A549 (cell line): ENCODE measurements at regions not wholly inside any gene's neighbourhood (a gene's known extent, or its start where the extent isn't known, plus 50 kb on each side); places are given as distances from the start of the nearest gene placed in this dataset.
"Not testable (repeated sequence)": the region's sequence is repeated elsewhere in the genome, so short reads cannot be mapped to it uniquely, and the experiment has no call there.

Source experiments
- ATAC-seq, 2 experiments: fragments of 200-7000 bp in 1 of 2; fragments of >200 bp in 1 of 2; cut with Nextera tagmentation in 1 of 2; cut with Tn5 transposase in 1 of 2; 3 replicates each; pipeline versions ENCODE4 v1.8.0 to v1.9.1; 2018 to 2020; ENCODE audit warnings: mild to moderate bottlenecking in 1 of 2, moderate library complexity in 1 of 2
- CTCF ChIA-PET: fragments of 300-600 bp; sonication (Branson Sonifier 250); formaldehyde crosslinking; extraction: SDS; loops from one replicate; lab custom pipeline; 2021; ENCODE audit warnings: antibody characterized with exemption, inconsistent platforms; lab: Yijun Ruan, JAX
- POLR2A ChIA-PET: fragments of 350-600 bp; formaldehyde crosslinking; extraction: SDS; loops from one replicate; lab custom pipeline; 2021; ENCODE audit warnings: antibody characterized with exemption, inconsistent platforms; lab: Yijun Ruan, JAX
- DNase-seq, 2 experiments: peaks; one replicate each; pipeline versions ENCODE4 v3.0.0 to v3.0.0-alpha.2; 2011 to 2016; ENCODE audit warnings: low read depth in 1 of 2, low spot score in 1 of 2
- FAIRE-seq: peaks from 2 replicates; lab custom pipeline; 2011; peaks lifted over from hg19 to GRCh38; lab: Jason Lieb, UNC
- H3K27ac ChIP-seq, 2 experiments: fragments of >200 bp; sonication (Bioruptor Twin); formaldehyde crosslinking; 3 replicates each; pipeline ENCODE4 v1.5.1; 2016 to 2017
- H3K4me1 ChIP-seq: fragments of >200 bp; sonication (Bioruptor Twin); formaldehyde crosslinking; 3 replicates; pipeline ENCODE4 v1.6.1; 2016
- H3K4me2 ChIP-seq: fragments of >200 bp; sonication (Bioruptor Twin); formaldehyde crosslinking; 3 replicates; pipeline ENCODE4 v1.6.1; 2016
- H3K4me3 ChIP-seq: fragments of >200 bp; sonication (Bioruptor Twin); formaldehyde crosslinking; 3 replicates; pipeline ENCODE4 v1.5.1; 2016
- H3K9me3 ChIP-seq: fragments of >200 bp; sonication (Bioruptor Twin); formaldehyde crosslinking; 3 replicates; pipeline ENCODE4 v1.6.1; 2016
- POLR2A ChIP-seq: IDR thresholded peaks from 2 replicates; pipeline ENCODE4 v1.6.1; 2012; ENCODE audit warnings: mild to moderate bottlenecking, low read length
- REST ChIP-seq: fragments of 200-600 bp; sonication (generic); IDR thresholded peaks from 2 replicates; pipeline ENCODE4 v1.6.1; 2016; ENCODE audit warnings: antibody characterized with exemption, mild to moderate bottlenecking, moderate library complexity
- WGBS: methylation state at CpG from one replicate; pipeline ENCODE4 v1.1.6; 2017; ENCODE audit errors: missing lambda C conversion rate; 5-methylcytosine and 5-hydroxymethylcytosine counted together
- small RNA-seq, 6 experiments: library from RNA; depleted of rRNA; stranded (forward); fragments of <200 nt; gene quantifications; one replicate each; pipeline ENCODE3, GENCODE V24; 2012

DNA sequence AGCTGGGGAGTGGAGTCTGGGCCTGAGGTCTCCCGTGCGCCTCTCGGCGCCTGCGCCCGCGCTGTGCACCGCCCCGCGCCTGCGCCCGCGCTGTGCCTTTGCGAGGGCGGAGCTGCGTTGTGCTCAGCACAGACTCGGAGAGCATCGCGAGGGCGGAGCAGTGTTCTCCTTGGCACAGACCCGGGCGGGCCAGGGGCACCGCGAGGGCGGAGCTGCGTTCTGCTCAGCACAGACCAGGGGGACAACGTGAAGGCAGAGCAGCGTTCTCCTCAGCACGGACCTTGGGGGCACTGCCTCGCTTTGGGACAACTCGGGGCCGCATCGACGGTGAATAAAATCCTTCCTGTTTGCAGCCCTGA lies 2968.4 kb downstream of the RPIA start:
- ATAC-seq: peak; percentile 100
- CTCF ChIA-PET: not testable (repeated sequence)

DNA sequence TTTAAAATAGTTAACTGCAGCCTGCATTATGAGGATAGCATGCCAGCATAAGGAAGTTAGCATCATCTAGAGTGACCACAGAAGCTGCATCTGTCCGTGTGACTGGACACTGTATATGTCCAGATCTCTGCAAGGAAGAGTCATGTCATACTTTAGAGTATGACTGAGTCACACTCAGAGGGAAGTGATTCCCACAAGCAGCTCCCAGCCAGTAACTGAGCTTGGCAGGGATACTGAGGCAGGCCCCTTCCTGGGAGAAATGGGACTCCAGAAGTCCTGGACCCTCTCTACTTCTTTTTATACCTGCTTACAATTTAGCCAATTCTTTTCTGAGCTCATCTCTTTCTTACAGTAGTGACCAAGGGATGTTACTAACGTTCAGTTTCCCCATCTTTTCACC lies 2975.9 kb downstream of the RPIA start:
- CTCF ChIA-PET, FAIRE-seq, H3K27ac ChIP-seq, POLR2A ChIA-PET, H3K4me2 ChIP-seq, H3K4me1 ChIP-seq, H3K9me3 ChIP-seq, H3K4me3 ChIP-seq, DNase-seq, ATAC-seq: not testable (repeated sequence)
- 0% methylated on average over 1 of the region's 2 CpGs for WGBS

More for the DNA sequence above, 2968.4 kb downstream of the RPIA start:
- POLR2A ChIA-PET, H3K9me3 ChIP-seq, FAIRE-seq, H3K4me1 ChIP-seq: not testable (repeated sequence)
- no CpG with 5 or more reads among the region's 34 CpGs for WGBS
- Histone ChIP-seq H3K27ac (peak overlapping the region; percentile 28 to 75; a peak in 4 of 6 replicates), H3K4me2 (peak overlapping the region; percentile 36; the same call in 2 of the 3 replicates), H3K4me3 (peak overlapping the region; percentile 44)
- TF ChIP-seq REST (peak; percentile 38; the same call in 1 of the 2 replicates), POLR2A (0 out of 2 replicates have a peak, but pooled peaks have one; percentile 32)
- DNase-seq: peak in 1 of 2 experiments; percentile 21

GRCh38 chr2:91685541-91685940 lies 2994.1 kb downstream of the RPIA start:
- POLR2A ChIA-PET, CTCF ChIA-PET, H3K4me3 ChIP-seq, DNase-seq, H3K27ac ChIP-seq, FAIRE-seq, H3K9me3 ChIP-seq, H3K4me1 ChIP-seq, H3K4me2 ChIP-seq, ATAC-seq: not testable (repeated sequence)
- WGBS: 57% methylated on average over 11 of the region's 36 CpGs

DNA sequence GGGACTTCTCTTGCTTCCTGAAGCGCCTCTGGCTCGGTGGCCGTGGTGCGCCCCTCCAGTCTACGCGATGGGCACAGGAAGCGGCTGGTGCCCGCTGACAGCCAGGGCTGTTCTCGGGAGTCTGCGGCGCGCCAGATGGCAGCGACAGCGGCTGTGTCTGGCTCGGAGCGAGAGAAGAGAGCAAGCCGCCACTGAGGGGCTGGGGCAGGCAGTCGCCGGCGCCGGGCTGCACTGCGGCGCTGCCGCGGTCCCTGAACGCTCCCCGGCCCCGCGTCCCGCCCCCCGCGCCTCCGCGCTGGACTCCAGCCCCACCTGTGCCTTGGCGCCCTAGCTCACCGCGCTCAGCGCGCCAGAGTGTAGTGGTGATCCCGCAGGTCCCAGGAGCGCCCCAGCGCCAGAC lies 2994.6 kb downstream of the RPIA start:
- ATAC-seq, FAIRE-seq, H3K4me2 ChIP-seq, POLR2A ChIA-PET, H3K4me3 ChIP-seq, CTCF ChIA-PET, H3K9me3 ChIP-seq, DNase-seq, H3K27ac ChIP-seq, H3K4me1 ChIP-seq: not testable (repeated sequence)
- WGBS: 70% methylated on average over 4 of the region's 42 CpGs

Small RNA genes in the stretch of these regions (small RNA-seq; reads per million reads assigned to genes)
- gene AC233266.1 (0 reads per million in 6 experiments), gene RNA5SP100 (0 reads per million in 6 experiments)
